Vagina (tissue), 2 donors: ENCODE measurements at regions not wholly inside any gene's neighbourhood (a gene's known extent, or its start where the extent isn't known, plus 50 kb on each side); places are given as distances from the start of the nearest gene placed in this dataset.

ENCODE experiments used
- CTCF ChIP-seq, 3 experiments: fragments of 450-650 bp in 2 of 3; fragments of 200-600 bp in 1 of 3; sonication (generic) in 1 of 3; IDR thresholded peaks; one replicate each; pipeline ENCODE4 v1.5.1; 2017 to 2019; ENCODE audit warnings: antibody characterized with exemption in 3 of 3, mild to moderate bottlenecking in 2 of 3, moderate library complexity in 2 of 3
- POLR2A ChIP-seq, 2 donors: fragments of 450-650 bp; IDR thresholded peaks; one replicate each; pipeline ENCODE4 v1.6.1; 2017; ENCODE audit warnings: antibody characterized with exemption in 2 of 2, mild to moderate bottlenecking in 2 of 2, moderate library complexity in 2 of 2
- POLR2AphosphoS5 ChIP-seq, 2 donors: sonication (generic); formaldehyde crosslinking; IDR thresholded peaks; one replicate each; pipeline ENCODE4 v1.9.0; 2017; ENCODE audit warnings: antibody characterized with exemption in 2 of 2, mild to moderate bottlenecking in 2 of 2, low read depth in 1 of 2; ENCODE audit not compliant: insufficient read depth in 1 of 2

GRCh38 chr14:27613102-27613501 lies 1015.3 kb upstream of the NOVA1 start:
- TF ChIP-seq CTCF (IDR thresholded peaks at IDR 0.05): no peak
- no peak for TF ChIP-seq POLR2A (IDR thresholded peaks at IDR 0.05)
- TF ChIP-seq POLR2AphosphoS5 (IDR thresholded peaks at IDR 0.05; ENCODE audit: insufficient read depth in 1 of 2, low read depth in 1 of 2): no peak
